ENCODE measurements at regions not wholly inside any gene's neighbourhood (a gene's known extent, or its start where the extent isn't known, plus 50 kb on each side); places are given as distances from the start of the nearest gene placed in this dataset.
A peak's percentile ranks its signal among the peaks of the same experiment; 100 is the strongest.

DNA sequence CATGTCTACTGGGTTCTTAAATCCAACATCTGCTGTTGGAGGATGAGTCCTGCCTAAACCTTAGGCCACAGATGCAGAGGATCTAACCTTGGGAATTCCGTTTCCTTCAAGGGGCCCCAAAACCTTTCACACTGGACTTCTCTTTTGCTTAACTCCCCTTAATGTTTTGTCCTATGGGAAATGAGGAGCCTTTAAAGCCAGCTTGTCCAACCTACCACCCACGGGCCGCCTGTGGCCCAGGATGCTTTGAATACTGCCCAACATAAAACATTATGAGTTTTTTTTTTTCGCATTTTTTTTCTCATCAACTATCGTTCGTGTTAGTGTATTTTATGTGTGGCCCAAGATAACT lies 157.2 kb upstream of the SLC1A4 start:
- Histone ChIP-seq H3K9me3 (ENCODE audit: low read depth) (no peaks in the 10 kb centered on the region), H4K20me1 (ENCODE audit: insufficient read depth) (no peaks in the 10 kb centered on the region), H2AFZ (peak overlapping the region; percentile 72), H3K4me1 (ENCODE audit: insufficient read depth) (peaks cover 26% of the 10 kb centered on the region), H3F3A (ENCODE audit: insufficient read depth) (peaks cover 21% of the 10 kb centered on the region), H3K4me3 (0 out of 2 replicates have a peak overlapping the region, but pooled peaks have one; percentile 45), H3K36me3 (ENCODE audit: low read depth) (no peaks in the 10 kb centered on the region), H3K9ac (peak overlapping the region; percentile 70), H3K27ac (peak overlapping the region; percentile 93), H3K4me2 (ENCODE audit: unreplicated experiment) (peak overlapping the region; percentile 56), H3K9me2 (ENCODE audit: insufficient read depth) (no peaks in the 10 kb centered on the region), H3K79me2 (ENCODE audit: insufficient read depth) (no peaks in the 10 kb centered on the region), H3K27me3 (replicated peaks; ENCODE audit: insufficient read depth) (no peaks in the 10 kb centered on the region)
- TF ChIP-seq EZH2 (IDR thresholded peaks at IDR 0.05; ENCODE audit: insufficient read depth, poor library complexity, severe bottlenecking): no peak
- TF ChIP-seq EZH2phosphoT487 (IDR thresholded peaks at IDR 0.05; ENCODE audit: insufficient read depth, low read depth): no peak
- 64% methylated on average over 6 of the region's 6 CpGs for WGBS, 2 experiments (ENCODE audit: low coverage in 1 of 2, low lambda C conversion rate in 2 of 2, missing lambda C conversion rate in 2 of 2)
- DNase-seq: no peak
- in situ Hi-C loops (cut with MboI): no loop called here

DNA sequence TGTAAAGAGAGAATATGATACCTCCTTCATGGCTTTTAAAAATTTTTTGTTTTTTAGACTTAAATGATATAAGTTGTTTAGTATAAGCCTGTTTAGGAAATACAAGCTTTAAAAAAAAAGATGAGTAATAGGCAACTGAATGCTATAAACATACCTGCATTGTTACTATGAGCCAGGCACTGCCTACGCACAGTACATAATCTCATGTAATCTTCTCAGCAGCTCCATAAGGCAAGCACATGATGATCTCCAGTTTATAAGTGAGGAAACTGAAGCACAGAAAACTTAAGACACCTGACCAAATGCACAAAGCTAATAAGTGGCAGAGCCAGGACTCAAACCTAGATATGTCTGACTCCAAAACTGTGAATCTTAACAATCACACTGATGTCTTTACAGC lies 156.3 kb upstream of the SLC1A4 start:
- peak; percentile 35 for DNase-seq
- Histone ChIP-seq H3K9me3 (ENCODE audit: low read depth) (no peaks in the 10 kb centered on the region), H3K9me2 (ENCODE audit: insufficient read depth) (no peaks in the 10 kb centered on the region), H3K9ac (no peak overlapping the region), H3K4me2 (ENCODE audit: unreplicated experiment) (no peak overlapping the region), H3K27ac (peak overlapping the region; percentile 93; the same call in 1 of the 2 replicates), H3K36me3 (ENCODE audit: low read depth) (no peaks in the 10 kb centered on the region), H3F3A (ENCODE audit: insufficient read depth) (peaks cover 24% of the 10 kb centered on the region), H3K27me3 (replicated peaks; ENCODE audit: insufficient read depth) (no peaks in the 10 kb centered on the region), H3K79me2 (ENCODE audit: insufficient read depth) (no peaks in the 10 kb centered on the region), H2AFZ (no peak overlapping the region), H4K20me1 (ENCODE audit: insufficient read depth) (no peaks in the 10 kb centered on the region), H3K4me3 (no peak overlapping the region), H3K4me1 (ENCODE audit: insufficient read depth) (peaks cover 34% of the 10 kb centered on the region)
- in situ Hi-C loops (cut with MboI): no loop called here
- no peak for TF ChIP-seq EZH2 (IDR thresholded peaks at IDR 0.05; ENCODE audit: insufficient read depth, poor library complexity, severe bottlenecking)
- no peak for TF ChIP-seq EZH2phosphoT487 (IDR thresholded peaks at IDR 0.05; ENCODE audit: insufficient read depth, low read depth)
- 91 to 97% methylated on average over 1 of the region's 1 CpG for WGBS, 2 experiments (ENCODE audit: low coverage in 1 of 2, low lambda C conversion rate in 2 of 2, missing lambda C conversion rate in 2 of 2)

DNA sequence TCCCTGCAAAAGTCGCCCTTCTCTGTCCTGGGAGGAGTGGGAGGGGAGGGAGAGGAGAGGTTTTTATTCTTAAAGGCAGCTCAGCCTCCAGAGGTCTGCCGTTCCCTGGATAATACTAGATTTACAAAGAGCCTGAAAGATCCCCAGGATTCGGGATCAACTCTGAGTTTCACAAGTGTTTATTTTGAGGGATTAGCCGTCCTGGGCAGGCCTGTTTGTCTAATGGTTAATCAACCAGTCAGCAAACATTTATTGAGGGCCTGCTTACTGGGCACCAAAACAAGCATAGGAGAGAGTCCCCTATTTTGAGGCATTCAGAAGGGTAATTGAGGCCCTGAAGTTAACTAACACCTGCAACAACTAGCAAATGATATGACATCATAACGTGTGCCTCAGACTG lies 152.6 kb upstream of the SLC1A4 start:
- H3K27ac ChIP-seq: peak overlapping the region; percentile 94

DNA sequence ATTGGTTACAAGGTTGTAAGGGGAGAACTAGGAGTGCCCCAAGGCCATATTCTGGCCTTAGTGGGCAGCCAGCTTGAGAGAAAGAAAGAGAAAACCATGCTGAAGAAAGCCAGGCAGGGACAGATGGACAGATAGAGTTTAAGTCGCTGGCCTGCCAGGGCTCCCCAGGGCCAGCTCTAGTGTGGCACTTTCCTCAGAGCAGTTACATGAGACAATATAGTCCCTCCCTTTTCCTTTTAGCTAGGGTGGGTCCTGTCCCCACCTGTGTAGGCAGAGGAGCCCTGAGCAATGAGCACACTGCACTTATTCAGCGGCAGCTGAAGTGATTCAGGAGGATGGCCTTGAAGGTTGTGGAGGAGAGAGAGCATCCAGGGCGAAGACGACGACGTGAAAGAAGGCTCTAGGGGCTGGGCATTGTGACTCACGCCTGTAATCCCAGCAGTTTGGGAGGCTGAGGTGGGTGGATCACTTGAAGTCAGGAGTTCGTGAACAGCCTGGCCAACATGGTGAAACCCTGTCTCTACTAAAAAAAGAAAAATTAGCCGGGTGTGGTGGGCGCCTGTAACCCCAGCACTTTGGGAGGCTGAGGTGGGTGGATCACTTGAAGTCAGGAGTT lies 152.0 kb upstream of the SLC1A4 start:
- WGBS, 2 experiments (ENCODE audit: low coverage in 1 of 2, low lambda C conversion rate in 2 of 2, missing lambda C conversion rate in 2 of 2): 10 to 11% methylated on average over 10 of the region's 10 CpGs
- H3K27ac ChIP-seq: peak overlapping the region; percentile 94
- no peaks in the 10 kb centered on the region for H4K20me1 ChIP-seq (ENCODE audit: insufficient read depth)
- in situ Hi-C loops (cut with MboI): no loop called here
- no peaks in the 10 kb centered on the region for H3K9me2 ChIP-seq (ENCODE audit: insufficient read depth)
- peak overlapping the region; percentile 75 for H3K9ac ChIP-seq
- peak overlapping the region; percentile 35 for H2AFZ ChIP-seq
- H3K27me3 ChIP-seq (replicated peaks; ENCODE audit: insufficient read depth): no peaks in the 10 kb centered on the region
- no peaks in the 10 kb centered on the region for H3K79me2 ChIP-seq (ENCODE audit: insufficient read depth)
- peak overlapping the region; percentile 62 for H3K4me2 ChIP-seq (ENCODE audit: unreplicated experiment)
- H3K4me3 ChIP-seq: no peak overlapping the region
- peaks cover 54% of the 10 kb centered on the region for H3K4me1 ChIP-seq (ENCODE audit: insufficient read depth)
- TF ChIP-seq EZH2phosphoT487 (IDR thresholded peaks at IDR 0.05; ENCODE audit: insufficient read depth, low read depth) (no peak), EZH2 (IDR thresholded peaks at IDR 0.05; ENCODE audit: insufficient read depth, poor library complexity, severe bottlenecking) (no peak)
- peak; percentile 95 for DNase-seq
- H3K9me3 ChIP-seq (ENCODE audit: low read depth): no peaks in the 10 kb centered on the region
- H3K36me3 ChIP-seq (ENCODE audit: low read depth): no peaks in the 10 kb centered on the region
- H3F3A ChIP-seq (ENCODE audit: insufficient read depth): peaks cover 51% of the 10 kb centered on the region

More for the DNA sequence above, 152.6 kb upstream of the SLC1A4 start:
- Histone ChIP-seq H3K9ac (no peak overlapping the region), H3K27me3 (replicated peaks; ENCODE audit: insufficient read depth) (no peaks in the 10 kb centered on the region), H3F3A (ENCODE audit: insufficient read depth) (peaks cover 53% of the 10 kb centered on the region), H3K4me2 (ENCODE audit: unreplicated experiment) (no peak overlapping the region), H3K36me3 (ENCODE audit: low read depth) (no peaks in the 10 kb centered on the region), H3K79me2 (ENCODE audit: insufficient read depth) (no peaks in the 10 kb centered on the region), H4K20me1 (ENCODE audit: insufficient read depth) (no peaks in the 10 kb centered on the region), H2AFZ (no peak overlapping the region), H3K4me3 (no peak overlapping the region), H3K9me3 (ENCODE audit: low read depth) (no peaks in the 10 kb centered on the region), H3K4me1 (ENCODE audit: insufficient read depth) (peaks cover 61% of the 10 kb centered on the region), H3K9me2 (ENCODE audit: insufficient read depth) (no peaks in the 10 kb centered on the region)
- TF ChIP-seq EZH2phosphoT487 (IDR thresholded peaks at IDR 0.05; ENCODE audit: insufficient read depth, low read depth) (no peak), EZH2 (IDR thresholded peaks at IDR 0.05; ENCODE audit: insufficient read depth, poor library complexity, severe bottlenecking) (no peak)
- WGBS, 2 experiments (ENCODE audit: low coverage in 1 of 2, low lambda C conversion rate in 2 of 2, missing lambda C conversion rate in 2 of 2): 70 to 76% methylated on average over 5 of the region's 5 CpGs
- in situ Hi-C loops (cut with MboI): no loop called here
- no peak for DNase-seq
